ENCODE measurements at regions not wholly inside any gene's neighbourhood (a gene's known extent, or its start where the extent isn't known, plus 50 kb on each side); places are given as distances from the start of the nearest gene placed in this dataset.

DNA sequence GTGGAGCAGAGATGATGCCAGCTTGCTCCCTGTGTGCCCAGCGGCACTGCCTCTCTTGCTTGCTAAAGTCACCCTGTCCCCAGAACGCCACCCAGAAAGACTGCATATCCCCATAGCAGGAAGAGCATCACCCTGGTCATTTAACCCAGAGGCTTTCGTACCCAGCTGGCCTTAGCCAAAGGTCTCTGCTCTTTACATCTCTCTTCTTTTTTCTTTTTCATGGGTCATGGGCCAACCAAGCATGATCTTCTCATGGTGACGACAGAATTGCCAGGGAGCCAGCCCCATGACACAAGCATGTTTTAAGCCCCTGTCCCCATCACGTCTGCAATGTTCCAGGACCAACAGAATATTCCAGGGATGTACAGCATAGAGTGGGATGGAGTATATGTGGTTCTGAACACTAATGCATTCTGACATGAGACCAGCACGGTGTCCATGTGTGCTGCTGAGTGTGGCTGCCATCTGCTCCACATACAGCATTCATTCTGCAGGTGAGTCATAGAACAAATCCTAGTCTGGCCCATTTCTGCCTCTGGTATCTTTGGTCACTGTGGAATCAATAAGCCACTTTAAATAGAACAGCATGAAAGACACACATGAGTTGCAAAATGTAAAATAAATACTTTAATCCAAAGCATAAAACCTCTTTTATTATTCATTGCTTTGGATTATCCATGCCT, 203.0 kb downstream of the MED10 start:
- POLR2A ChIA-PET (ENCODE audit: low non-redundant PET), result no interaction called here
- CTCF ChIA-PET, result no interaction called here
- no peak for TF ChIP-seq CTCF (conservative IDR thresholded peaks at IDR 0.05; ENCODE audit: low read depth)
- no peak for DNase-seq (ENCODE audit: low spot score)
- H3K27ac ChIP-seq, result no peak overlapping the region

GRCh38 chr5:6169660-6170059, 208.7 kb downstream of the MED10 start:
- H3K27ac ChIP-seq, result no peak overlapping the region
- no peak for DNase-seq (ENCODE audit: low spot score)
- CTCF ChIA-PET, result no interaction called here
- POLR2A ChIA-PET (ENCODE audit: low non-redundant PET), result no interaction called here
- TF ChIP-seq CTCF (conservative IDR thresholded peaks at IDR 0.05; ENCODE audit: low read depth), result no peak

DNA sequence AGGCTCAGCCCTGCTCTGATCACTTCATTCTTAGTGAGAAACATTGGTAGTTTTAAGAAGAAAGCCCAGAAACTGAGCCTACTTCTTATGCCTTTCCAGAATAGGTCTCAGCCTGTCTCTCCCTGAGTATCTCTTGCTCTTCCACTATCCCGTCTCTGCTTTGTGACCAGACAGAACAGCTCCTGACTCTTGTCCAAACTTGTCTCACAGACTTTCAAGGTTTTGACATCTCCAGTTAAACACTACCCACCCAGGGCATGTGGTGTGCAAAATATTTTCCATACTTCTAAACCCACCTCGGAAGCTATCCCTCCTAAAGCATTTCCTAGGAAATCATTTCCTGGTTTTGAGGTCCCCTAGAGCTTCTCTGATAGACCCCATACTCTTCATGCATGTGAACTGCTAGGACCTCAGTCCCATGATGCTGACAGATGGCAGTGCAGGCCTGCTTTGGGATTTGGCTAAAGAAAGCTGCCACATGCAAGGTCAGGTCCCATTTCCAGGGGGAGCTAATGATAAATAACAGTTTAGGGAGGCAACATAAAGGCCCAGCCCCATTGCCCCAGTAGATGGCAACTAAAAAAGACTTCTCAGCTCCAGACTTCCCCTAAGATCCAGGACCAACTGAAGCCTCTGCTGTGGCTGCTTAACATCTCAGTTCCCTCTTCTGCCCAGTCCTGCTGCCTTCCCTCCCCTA, 211.5 kb downstream of the MED10 start:
- ChIA-PET POLR2A (ENCODE audit: low non-redundant PET) (no interaction called here), CTCF (no interaction called here)
- no peak for DNase-seq (ENCODE audit: low spot score)
- TF ChIP-seq CTCF (conservative IDR thresholded peaks at IDR 0.05; ENCODE audit: low read depth), result no peak
- H3K27ac ChIP-seq, result no peak overlapping the region

GRCh38 chr5:6163913-6164312, 214.4 kb downstream of the MED10 start:
- POLR2A ChIA-PET (ENCODE audit: low non-redundant PET), result no interaction called here
- no peak for DNase-seq (ENCODE audit: low spot score)
- H3K27ac ChIP-seq, result no peak overlapping the region
- no peak for TF ChIP-seq CTCF (conservative IDR thresholded peaks at IDR 0.05; ENCODE audit: low read depth)
- CTCF ChIA-PET, result interaction anchor here (0.6 kb wide), 1 partner anchor 264 kb away, joined by 3 read pairs; no protein-coding TSS in a partner anchor

- ChIA-PET CTCF (no interaction called here), POLR2A (ENCODE audit: low non-redundant PET) (no interaction called here)
- no peak for TF ChIP-seq CTCF (conservative IDR thresholded peaks at IDR 0.05; ENCODE audit: low read depth)
- H3K27ac ChIP-seq, result no peak overlapping the region
- DNase-seq (ENCODE audit: low spot score), result no peak
These were observed 216.2 kb downstream of the MED10 start for GRCh38 chr5:6162175-6162574.

DNA sequence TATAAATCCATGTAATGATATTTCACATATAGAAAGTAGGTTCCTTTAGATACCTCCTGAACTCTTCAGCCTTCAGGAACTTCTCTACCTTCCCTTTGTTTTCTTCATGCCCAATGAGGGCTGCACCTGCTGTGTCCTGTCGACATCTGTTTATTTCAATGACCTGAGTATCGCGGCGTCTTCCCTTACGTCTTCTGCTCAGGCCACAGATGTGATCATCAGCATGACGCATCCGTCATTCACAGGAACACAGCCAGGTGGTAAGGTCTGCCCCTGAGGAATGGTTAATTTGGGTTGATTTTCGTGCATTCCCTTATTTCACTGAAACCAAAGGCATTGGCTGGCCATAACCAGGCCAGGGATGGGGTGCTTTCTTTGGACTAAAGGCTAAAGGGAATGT, 217.1 kb downstream of the MED10 start:
- H3K27ac ChIP-seq, result no peak overlapping the region
- DNase-seq (ENCODE audit: low spot score), result no peak
- no peak for TF ChIP-seq CTCF (conservative IDR thresholded peaks at IDR 0.05; ENCODE audit: low read depth)
- CTCF ChIA-PET, result no interaction called here
- POLR2A ChIA-PET (ENCODE audit: low non-redundant PET), result no interaction called here
